A673 (cell line): ENCODE measurements at regions not wholly inside any gene's neighbourhood (a gene's known extent, or its start where the extent isn't known, plus 50 kb on each side); places are given as distances from the start of the nearest gene placed in this dataset.

Source experiments
- BruUV-seq: library from RNA; stranded (reverse); fragments of 400-500 nt; replicated peaks from 2 replicates; lab custom pipeline; 2021; lab: Mats Ljungman, UMichigan
- CTCF ChIA-PET: fragments of 300-600 bp; sonication (Branson Sonifier 250); formaldehyde crosslinking; loops from one replicate; lab custom pipeline; 2022; ENCODE audit warnings: antibody characterized with exemption; lab: Charles Lee
- POLR2A ChIA-PET: fragments of 300-600 bp; sonication (Branson Sonifier 250); formaldehyde crosslinking; loops from one replicate; lab custom pipeline; 2022; ENCODE audit warnings: antibody characterized with exemption; ENCODE audit not compliant: low non-redundant PET; lab: Charles Lee
- DNase-seq: peaks from one replicate; pipeline ENCODE4 v3.0.0-alpha.2; 2015; ENCODE audit warnings: low spot score
- H3K27ac ChIP-seq: fragments of 200-600 bp; sonication (generic); 2 replicates; pipeline ENCODE4 v1.5.1; 2016; ENCODE audit warnings: mixed run types, low read depth, mild to moderate bottlenecking, mixed read lengths, antibody characterized with exemption, low read length; ENCODE audit not compliant: poor library complexity, severe bottlenecking
- H3K27me3 ChIP-seq: fragments of 200-600 bp; sonication (generic); replicated peaks from 2 replicates; pipeline ENCODE4 v1.6.1; 2017; ENCODE audit warnings: mixed run types, low read depth, mild to moderate bottlenecking, mixed read lengths, antibody characterized with exemption, low read length; ENCODE audit not compliant: insufficient read depth, poor library complexity
- H3K36me3 ChIP-seq: fragments of 200-600 bp; sonication (generic); 2 replicates; pipeline ENCODE4 v1.6.1; 2016; ENCODE audit warnings: mixed run types, mild to moderate bottlenecking, mixed read lengths, antibody characterized with exemption, low read length; ENCODE audit not compliant: insufficient read depth, poor library complexity, severe bottlenecking
- H3K4me1 ChIP-seq: fragments of 200-600 bp; sonication (generic); 2 replicates; pipeline ENCODE4 v1.6.1; 2017; ENCODE audit warnings: mixed run types, mild to moderate bottlenecking, mixed read lengths, antibody characterized with exemption, low read length; ENCODE audit not compliant: insufficient read depth, poor library complexity, severe bottlenecking
- H3K4me3 ChIP-seq: fragments of 200-600 bp; sonication (generic); 2 replicates; pipeline ENCODE4 v1.5.1; 2016; ENCODE audit warnings: low read depth, mixed run types, mild to moderate bottlenecking, mixed read lengths, low read length; ENCODE audit not compliant: poor library complexity, severe bottlenecking
- H3K9me3 ChIP-seq: fragments of 200-600 bp; sonication (generic); 2 replicates; pipeline ENCODE4 v1.6.1; 2016; ENCODE audit warnings: mixed run types, low read depth, mild to moderate bottlenecking, mixed read lengths, antibody characterized with exemption, low read length; ENCODE audit not compliant: poor library complexity, severe bottlenecking
- CTCF ChIP-seq: fragments of 300-800, 200-600 bp; sonication (generic); conservative IDR thresholded peaks from 2 replicates; pipeline ENCODE4 v1.5.1; 2017; ENCODE audit warnings: low read depth, mild to moderate bottlenecking, antibody characterized with exemption, low read length, moderate library complexity, mixed read lengths
- EZH2 ChIP-seq: fragments of 200-600 bp; sonication (generic); IDR thresholded peaks from 2 replicates; pipeline ENCODE4 v1.6.1; 2017; ENCODE audit warnings: borderline replicate concordance, low read depth, mild to moderate bottlenecking, mixed read lengths, antibody characterized with exemption, low read length; ENCODE audit not compliant: poor library complexity, severe bottlenecking
- intact Hi-C: fragments of 100-400 bp; cut with micrococcal nuclease; formaldehyde crosslinking; loops from one replicate; pipeline ENCODE4 v1.10.0; 2022; ENCODE audit not compliant: unreplicated experiment

DNA sequence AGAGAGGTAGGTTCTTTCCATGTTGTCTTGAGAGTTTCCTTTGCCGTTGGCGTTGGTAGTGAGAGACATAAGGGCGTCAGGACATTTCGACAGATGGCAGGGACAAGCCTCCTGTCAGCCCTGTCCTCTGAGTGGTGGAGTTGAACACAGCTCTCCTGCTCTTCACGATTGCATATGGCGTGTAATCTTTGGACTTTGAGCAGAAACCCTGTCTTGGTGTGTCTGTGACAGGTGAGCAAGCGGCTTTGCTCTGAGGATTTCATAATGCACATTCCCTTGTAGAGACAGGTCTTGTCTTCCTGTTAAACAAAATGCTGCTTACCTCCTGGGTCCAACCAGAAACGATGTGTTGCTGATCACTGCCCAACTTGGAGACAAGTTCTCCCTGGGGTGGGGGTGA is 146.5 kb downstream of the NXNL2 start:
- Histone ChIP-seq H3K4me3 (no peak overlapping the region), H3K36me3 (no peaks in the 10 kb centered on the region), H3K9me3 (no peaks in the 10 kb centered on the region), H3K4me1 (peaks cover 10% of the 10 kb centered on the region), H3K27me3 (no peaks in the 10 kb centered on the region), H3K27ac (no peak overlapping the region)
- ChIA-PET CTCF (no interaction called here), POLR2A (no interaction called here)
- TF ChIP-seq EZH2 (no peak), CTCF (no peak)
- DNase-seq = no peak
- intact Hi-C loops = no loop called here
- no TSS peak for BruUV-seq

DNA sequence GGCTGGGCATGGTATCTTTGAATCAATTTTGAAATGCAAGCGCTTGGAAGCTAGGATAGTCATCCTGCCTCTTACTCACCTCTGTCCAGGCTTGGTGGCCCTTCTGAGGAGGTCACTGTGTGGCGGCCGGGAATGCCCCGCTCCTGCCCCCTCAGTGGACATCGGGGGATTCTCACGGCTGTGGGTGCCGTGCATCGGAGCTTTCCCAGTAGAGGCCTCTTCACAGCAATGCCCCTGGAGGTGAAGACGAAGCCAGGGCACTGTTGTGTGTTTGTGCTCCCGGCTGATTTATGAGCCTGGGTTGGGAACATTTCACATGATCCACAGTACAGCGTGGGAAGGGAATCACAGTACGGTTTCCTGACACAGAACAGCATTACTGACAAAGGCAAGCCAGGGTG is 147.5 kb downstream of the NXNL2 start:
- ChIA-PET POLR2A (no interaction called here), CTCF (no interaction called here)
- no peak overlapping the region for H3K27ac ChIP-seq
- H3K4me3 ChIP-seq = no peak overlapping the region
- H3K4me1 ChIP-seq = peaks cover 10% of the 10 kb centered on the region
- no peaks in the 10 kb centered on the region for H3K9me3 ChIP-seq
- intact Hi-C loops = no loop called here
- H3K36me3 ChIP-seq = no peaks in the 10 kb centered on the region
- no peak for TF ChIP-seq CTCF
- TF ChIP-seq EZH2 = no peak
- BruUV-seq = no TSS peak
- H3K27me3 ChIP-seq = no peaks in the 10 kb centered on the region
- DNase-seq = no peak

DNA sequence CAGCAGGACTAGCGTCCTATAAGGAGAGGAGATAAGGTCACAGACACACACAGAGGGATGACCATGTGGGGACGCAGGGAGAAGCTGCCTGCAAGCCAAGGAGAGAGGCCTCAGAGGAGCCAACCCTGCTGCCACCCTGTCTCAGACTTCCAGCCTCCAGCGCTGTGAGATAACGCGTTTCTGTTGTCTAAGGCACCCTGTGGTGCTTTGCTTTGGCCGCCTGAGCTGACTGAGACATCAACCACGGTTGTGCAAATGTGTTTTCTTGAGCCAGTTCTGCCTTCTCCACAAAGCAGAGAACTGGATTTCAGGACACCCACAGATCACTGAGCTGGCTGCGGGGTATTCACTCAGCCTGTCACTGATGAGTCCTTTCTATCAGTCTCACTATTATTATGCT is 149.1 kb downstream of the NXNL2 start:
- TF ChIP-seq EZH2 = no peak
- H3K4me1 ChIP-seq = no peaks in the 10 kb centered on the region
- H3K27ac ChIP-seq = no peak overlapping the region
- ChIA-PET POLR2A (no interaction called here), CTCF (no interaction called here)
- H3K9me3 ChIP-seq = no peaks in the 10 kb centered on the region
- H3K27me3 ChIP-seq = no peaks in the 10 kb centered on the region
- no peak overlapping the region for H3K4me3 ChIP-seq
- intact Hi-C loops = no loop called here
- no TSS peak for BruUV-seq
- peak; percentile 26 for DNase-seq
- no peaks in the 10 kb centered on the region for H3K36me3 ChIP-seq

GRCh38 chr9:88684845-88685244 is 149.9 kb downstream of the NXNL2 start:
- intact Hi-C loops = no loop called here
- ChIA-PET POLR2A (no interaction called here), CTCF (no interaction called here)
- TF ChIP-seq CTCF = no peak
- TF ChIP-seq EZH2 = no peak
- H3K27me3 ChIP-seq = no peaks in the 10 kb centered on the region
- H3K27ac ChIP-seq = no peak overlapping the region
- no peak overlapping the region for H3K4me3 ChIP-seq
- H3K4me1 ChIP-seq = no peaks in the 10 kb centered on the region
- no peaks in the 10 kb centered on the region for H3K36me3 ChIP-seq
- no TSS peak for BruUV-seq
- no peak for DNase-seq
- no peaks in the 10 kb centered on the region for H3K9me3 ChIP-seq
